ENCODE measurements at regions not wholly inside any gene's neighbourhood (a gene's known extent, or its start where the extent isn't known, plus 50 kb on each side); places are given as distances from the start of the nearest gene placed in this dataset.
"Not testable (repeated sequence)": the region's sequence is repeated elsewhere in the genome, so short reads cannot be mapped to it uniquely, and the experiment has no call there.

- DNase-seq (ENCODE audit: low read depth in 2 of 2), result not testable (repeated sequence)
Observed at GRCh38 chr1:83474946-83475345, 524.0 kb downstream of the TTLL7 start.

GRCh38 chr1:83473986-83474385 is 524.9 kb downstream of the TTLL7 start:
- not testable (repeated sequence) for DNase-seq (ENCODE audit: low read depth in 2 of 2)

GRCh38 chr1:83472066-83472465 is 526.9 kb downstream of the TTLL7 start:
- not testable (repeated sequence) for DNase-seq (ENCODE audit: low read depth in 2 of 2)

- DNase-seq (ENCODE audit: low read depth in 2 of 2), result not testable (repeated sequence)
Observed at GRCh38 chr1:83471272-83471671, 527.7 kb downstream of the TTLL7 start.

GRCh38 chr1:83468336-83468735 is 530.6 kb downstream of the TTLL7 start:
- not testable (repeated sequence) for DNase-seq (ENCODE audit: low read depth in 2 of 2)

- not testable (repeated sequence) for DNase-seq (ENCODE audit: low read depth in 2 of 2)
Observed at GRCh38 chr1:83457735-83458248, 541.1 kb downstream of the TTLL7 start.

- not testable (repeated sequence) for DNase-seq (ENCODE audit: low read depth in 2 of 2)
Observed at GRCh38 chr1:83457281-83457680, 541.7 kb downstream of the TTLL7 start.

- DNase-seq (ENCODE audit: low read depth in 2 of 2), result not testable (repeated sequence)
Observed at GRCh38 chr1:83455753-83456152, 543.2 kb downstream of the TTLL7 start.

- DNase-seq (ENCODE audit: low read depth in 2 of 2), result not testable (repeated sequence)
Observed at GRCh38 chr1:83445873-83446272, 553.1 kb downstream of the TTLL7 start.

GRCh38 chr1:83442412-83442811 is 556.5 kb downstream of the TTLL7 start:
- DNase-seq (ENCODE audit: low read depth in 2 of 2), result not testable (repeated sequence)

- DNase-seq (ENCODE audit: low read depth in 2 of 2), result not testable (repeated sequence)
Observed at GRCh38 chr1:83440586-83440985, 558.3 kb downstream of the TTLL7 start.

- DNase-seq (ENCODE audit: low read depth in 2 of 2), result not testable (repeated sequence)
Observed at GRCh38 chr1:83440021-83440420, 558.9 kb downstream of the TTLL7 start.

GRCh38 chr1:83438316-83438715 is 560.6 kb downstream of the TTLL7 start:
- DNase-seq (ENCODE audit: low read depth in 2 of 2), result not testable (repeated sequence)

GRCh38 chr1:83435336-83435735 is 563.6 kb downstream of the TTLL7 start:
- DNase-seq (ENCODE audit: low read depth in 2 of 2), result not testable (repeated sequence)

- not testable (repeated sequence) for DNase-seq (ENCODE audit: low read depth in 2 of 2)
Observed at GRCh38 chr1:83427566-83427965, 571.4 kb downstream of the TTLL7 start.

GRCh38 chr1:83423382-83423781 is 575.5 kb downstream of the TTLL7 start:
- not testable (repeated sequence) for DNase-seq (ENCODE audit: low read depth in 2 of 2)

GRCh38 chr1:83418558-83418957 is 580.4 kb downstream of the TTLL7 start:
- DNase-seq (ENCODE audit: low read depth in 2 of 2), result no peak

- DNase-seq (ENCODE audit: low read depth in 2 of 2), result not testable (repeated sequence)
Observed at GRCh38 chr1:83413839-83414107, 585.2 kb downstream of the TTLL7 start.

GRCh38 chr1:83410746-83411413 is 588.1 kb downstream of the TTLL7 start:
- DNase-seq (ENCODE audit: low read depth in 2 of 2), result not testable (repeated sequence)

GRCh38 chr1:83406693-83407371 is 592.1 kb downstream of the TTLL7 start:
- not testable (repeated sequence) for DNase-seq (ENCODE audit: low read depth in 2 of 2)

GRCh38 chr1:83405789-83406188 is 593.1 kb downstream of the TTLL7 start:
- not testable (repeated sequence) for DNase-seq (ENCODE audit: low read depth in 2 of 2)

- DNase-seq (ENCODE audit: low read depth in 2 of 2), result not testable (repeated sequence)
Observed at GRCh38 chr1:83403500-83403899, 595.4 kb downstream of the TTLL7 start.

GRCh38 chr1:83401146-83401545 is 597.8 kb downstream of the TTLL7 start:
- DNase-seq (ENCODE audit: low read depth in 2 of 2), result not testable (repeated sequence)

Measured in lung microvascular endothelial cell (primary cell).